HG03354 (cell line): ENCODE measurements at regions not wholly inside any gene's neighbourhood (a gene's known extent, or its start where the extent isn't known, plus 50 kb on each side); places are given as distances from the start of the nearest gene placed in this dataset.

ENCODE experiments used
- ATAC-seq: cut with Tn5 transposase; IDR thresholded peaks from one replicate; pipeline ENCODE4 v1.9.1; 2021; ENCODE audit warnings: mild to moderate bottlenecking; ENCODE audit not compliant: unreplicated experiment, poor library complexity, severe bottlenecking

- no peak for ATAC-seq
These were observed 527.2 kb downstream of the GALC start for GRCh38 chr14:87465770-87466169.

DNA sequence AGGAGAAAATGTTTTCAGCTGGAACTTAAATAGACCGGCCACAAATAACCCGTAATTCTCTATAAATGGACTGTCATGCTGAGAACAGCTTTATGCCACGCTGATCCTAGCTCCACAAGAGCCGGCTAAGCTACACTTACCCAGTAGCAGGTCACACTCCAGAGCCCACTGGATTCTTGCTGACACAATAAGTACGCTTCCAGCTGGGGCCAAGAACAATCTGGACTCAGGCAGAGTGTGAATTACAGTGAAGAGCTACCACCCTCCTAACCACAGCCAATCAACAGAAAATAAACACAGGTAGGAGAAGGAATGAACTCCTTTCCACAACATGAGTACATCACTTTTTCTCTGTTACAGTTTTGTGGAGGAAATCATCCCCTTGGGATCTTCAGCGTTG lies 531.3 kb downstream of the GALC start:
- no peak for ATAC-seq

DNA sequence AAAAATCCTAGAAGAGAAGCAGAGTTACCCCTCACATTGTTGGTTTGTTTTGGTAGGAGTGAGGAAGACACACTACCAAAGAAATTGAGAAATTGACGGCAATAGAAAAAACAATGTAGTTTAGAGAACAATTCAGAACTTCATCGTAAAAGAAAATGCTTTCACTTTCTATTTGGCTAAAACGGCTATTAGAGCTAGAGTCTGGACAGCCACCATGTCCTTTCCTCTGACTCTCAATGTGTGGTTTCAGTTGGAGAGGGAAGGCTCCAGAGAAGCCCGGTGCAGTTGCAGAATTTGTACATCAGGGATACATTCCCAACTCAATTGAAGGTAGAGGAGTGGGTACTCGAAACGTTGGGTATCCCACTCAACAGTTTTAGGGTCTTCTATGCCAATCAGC lies 535.3 kb downstream of the GALC start:
- ATAC-seq = peak; percentile 74

DNA sequence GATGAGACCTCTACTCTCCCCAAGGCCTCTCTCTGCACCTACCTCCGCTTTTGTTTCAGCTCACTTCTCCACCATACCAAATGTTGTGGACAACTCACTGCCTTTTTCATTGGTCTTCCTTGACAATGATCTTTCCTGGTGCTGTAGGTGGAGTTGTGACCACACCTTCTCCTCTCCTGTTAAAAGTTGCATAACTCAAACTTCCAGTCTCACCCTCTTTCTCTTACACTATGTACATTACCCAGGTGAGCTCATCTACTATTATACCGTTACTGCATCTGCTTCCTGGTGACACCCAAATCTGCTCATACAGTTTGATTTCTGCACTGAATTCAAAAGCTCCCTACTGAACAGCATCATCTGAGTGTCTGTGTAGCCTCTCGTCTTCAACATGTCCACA lies 542.8 kb downstream of the GALC start:
- no peak for ATAC-seq

GRCh38 chr14:87449016-87449415 lies 544.0 kb downstream of the GALC start:
- ATAC-seq = no peak

DNA sequence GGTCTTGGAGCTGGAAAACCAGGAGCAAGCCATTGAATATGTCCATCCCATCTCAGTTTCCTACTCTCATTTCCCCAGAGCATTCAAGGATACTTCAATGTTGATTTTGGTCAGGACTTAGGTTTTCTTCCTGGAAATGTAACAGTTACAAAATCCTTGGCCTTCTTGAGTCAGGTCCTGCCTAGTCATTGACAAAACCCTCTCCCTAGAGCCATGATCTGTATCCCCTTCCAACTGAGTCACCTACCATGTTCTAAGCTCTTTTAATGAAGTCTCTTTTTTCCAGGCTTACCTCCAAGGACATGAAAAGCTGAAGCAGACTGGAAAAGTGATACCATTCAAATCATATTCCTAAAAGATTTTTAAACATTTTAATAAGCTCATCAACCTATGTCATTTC lies 549.2 kb downstream of the GALC start:
- no peak for ATAC-seq

DNA sequence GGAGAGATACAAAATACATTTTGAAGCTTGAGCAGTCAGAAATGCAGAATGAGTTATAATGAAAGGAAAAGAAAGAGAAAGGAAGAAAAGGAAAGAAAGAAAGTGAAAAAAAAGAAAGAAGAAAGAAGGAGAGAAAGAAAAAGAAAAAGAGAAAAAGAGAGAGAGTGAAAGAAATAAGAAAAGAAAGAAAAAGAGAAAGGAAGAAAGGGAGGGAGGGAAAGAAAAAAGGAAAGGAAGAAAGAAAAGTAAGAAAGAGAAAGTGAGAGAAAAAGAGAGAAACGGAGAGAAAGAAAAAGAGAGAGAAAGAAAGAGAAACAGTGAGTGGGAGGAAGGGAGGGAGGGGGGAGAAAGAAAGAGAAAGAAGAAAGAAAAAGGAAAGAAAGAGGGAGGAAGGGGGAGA lies 549.9 kb downstream of the GALC start:
- no peak for ATAC-seq

GRCh38 chr14:87437158-87437557 lies 555.8 kb downstream of the GALC start:
- ATAC-seq = no peak

- ATAC-seq = no peak
These were observed 558.3 kb downstream of the GALC start for GRCh38 chr14:87434680-87435079.

DNA sequence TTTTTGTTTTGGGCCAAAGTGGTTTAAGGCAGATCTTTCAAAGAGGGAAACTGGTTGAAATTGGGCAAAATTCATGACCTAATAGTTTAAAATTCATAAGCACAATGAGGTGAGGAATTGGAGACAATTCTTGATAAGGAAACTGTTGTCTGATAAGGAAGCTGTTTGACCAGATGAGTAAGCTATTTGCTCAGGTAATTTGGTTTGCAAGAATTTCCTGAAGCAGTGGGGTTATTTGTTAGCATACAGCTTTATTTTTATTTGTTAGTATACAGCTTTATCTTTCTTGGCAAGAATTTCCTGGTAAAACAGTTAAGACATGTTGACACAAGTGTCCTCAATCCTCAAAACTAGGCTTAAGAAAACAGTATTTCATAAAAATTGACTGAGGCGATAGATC lies 559.0 kb downstream of the GALC start:
- no peak for ATAC-seq

GRCh38 chr14:87432698-87433097 lies 560.3 kb downstream of the GALC start:
- ATAC-seq = no peak

GRCh38 chr14:87430810-87431209 lies 562.2 kb downstream of the GALC start:
- no peak for ATAC-seq

- ATAC-seq = no peak
These were observed 562.8 kb downstream of the GALC start for GRCh38 chr14:87430214-87430613.

DNA sequence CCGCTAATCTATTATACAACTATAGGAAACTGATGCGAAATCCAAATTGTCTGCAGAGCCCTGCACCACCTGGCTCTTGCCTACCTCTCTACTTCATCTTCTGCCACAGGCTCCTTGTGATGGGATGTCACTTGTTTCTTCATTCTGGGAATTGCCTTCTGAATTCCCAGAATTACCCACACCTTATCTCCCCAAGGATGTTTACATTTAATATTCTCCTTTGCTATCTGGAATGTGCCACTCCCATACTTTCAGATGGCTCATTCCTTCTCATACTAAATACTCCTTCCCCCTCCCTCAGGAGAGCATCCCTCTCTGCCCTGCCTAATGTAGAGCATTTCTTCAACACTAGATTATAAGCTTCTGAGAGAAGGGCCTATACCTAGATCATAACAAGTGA lies 573.1 kb downstream of the GALC start:
- no peak for ATAC-seq

DNA sequence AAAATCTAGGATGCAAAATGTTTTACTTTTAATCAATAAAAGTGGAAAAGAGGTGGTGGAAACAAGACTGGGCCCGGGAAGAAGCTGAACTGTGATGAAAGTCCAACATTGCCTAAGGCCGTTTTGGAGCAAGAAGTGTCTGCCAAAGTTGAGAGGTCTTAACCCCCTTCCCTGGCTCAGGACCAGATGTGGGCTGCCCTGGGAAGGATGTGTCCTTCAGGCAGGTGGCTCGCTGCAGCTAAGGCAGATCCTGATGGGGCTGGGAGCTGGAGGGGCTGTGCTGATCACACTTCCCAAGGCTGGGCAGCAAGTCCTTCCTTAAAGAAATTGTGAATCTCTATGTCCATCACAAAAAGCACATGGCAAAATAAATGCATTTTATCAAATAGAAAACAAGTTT lies 581.6 kb downstream of the GALC start:
- ATAC-seq = no peak

GRCh38 chr14:87409393-87409792 lies 583.6 kb downstream of the GALC start:
- no peak for ATAC-seq

DNA sequence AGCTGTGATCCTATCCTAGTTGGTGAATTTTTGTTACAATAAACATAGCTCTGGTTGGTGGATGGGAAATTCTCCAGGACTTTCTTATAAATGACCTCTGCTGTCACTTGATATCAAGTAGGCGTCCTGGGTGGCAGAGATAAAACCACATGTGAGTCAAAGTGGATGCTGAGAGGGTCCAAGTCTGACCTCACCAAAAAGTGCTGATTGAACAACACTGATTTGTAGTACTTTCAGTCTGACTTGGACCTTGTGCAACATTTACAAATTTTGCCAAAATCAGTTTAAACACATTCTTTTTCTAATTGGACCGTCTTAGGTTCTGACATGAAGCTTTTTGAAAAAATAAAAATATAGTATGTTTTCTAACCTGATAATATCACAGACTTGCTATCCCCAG lies 585.6 kb downstream of the GALC start:
- no peak for ATAC-seq

GRCh38 chr14:87405563-87405962 lies 587.4 kb downstream of the GALC start:
- no peak for ATAC-seq

DNA sequence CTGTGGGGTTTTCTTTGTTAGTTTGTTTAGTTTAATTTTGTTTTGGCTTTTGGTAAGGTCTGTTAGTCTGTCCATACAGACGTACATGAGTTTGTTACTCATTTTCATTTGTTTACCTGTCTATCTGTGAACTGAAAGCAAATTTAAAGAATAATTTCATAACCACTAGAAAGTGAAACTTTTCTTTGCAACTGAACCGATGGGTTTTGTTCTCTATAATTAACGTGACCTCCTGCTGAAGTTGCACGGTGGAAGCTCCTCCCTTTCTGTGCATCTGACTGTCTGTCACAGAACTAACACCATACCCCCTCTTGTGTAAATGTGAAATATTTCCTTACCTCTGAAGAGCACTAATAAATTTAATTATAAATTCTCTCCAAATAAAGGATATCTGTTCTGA lies 595.5 kb downstream of the GALC start:
- peak; percentile 78 for ATAC-seq

DNA sequence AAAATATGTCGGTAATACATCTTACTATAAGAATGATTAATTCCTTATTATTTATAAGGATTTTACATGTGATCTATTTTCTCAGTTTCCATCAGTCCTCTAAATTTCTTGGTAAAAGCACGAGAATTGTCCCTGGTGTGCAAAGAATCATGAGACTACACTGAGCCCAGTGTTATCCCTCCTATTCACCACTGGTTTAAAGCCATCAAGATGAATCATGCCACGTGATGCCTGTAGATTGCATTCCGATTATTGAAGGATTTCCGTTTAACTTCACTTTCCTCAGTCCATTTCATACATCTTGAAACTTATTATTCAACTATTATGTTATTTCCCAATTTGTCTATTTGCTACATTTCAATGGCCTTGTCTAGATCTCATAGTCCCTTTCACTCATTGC lies 601.9 kb downstream of the GALC start:
- ATAC-seq = no peak

DNA sequence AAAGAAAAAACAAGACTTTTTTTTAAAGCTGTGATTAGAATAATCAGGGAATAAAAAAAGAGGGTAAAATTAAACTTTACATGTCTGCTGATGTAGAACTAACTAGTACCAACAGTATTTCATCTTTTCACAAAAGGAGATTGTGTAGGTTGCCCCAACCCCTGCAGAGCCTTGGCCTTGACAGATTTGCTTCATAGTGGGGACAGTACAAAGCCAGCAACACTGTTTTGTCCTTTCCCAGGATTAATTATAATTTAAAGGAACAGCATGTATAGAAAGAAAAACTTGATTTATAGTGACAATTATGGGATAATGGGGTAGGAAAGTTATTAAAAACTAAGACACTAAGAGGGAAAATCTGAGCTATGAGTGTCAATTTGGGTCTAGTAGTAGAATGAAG lies 604.0 kb downstream of the GALC start:
- ATAC-seq = no peak

- no peak for ATAC-seq
These were observed 605.2 kb downstream of the GALC start for GRCh38 chr14:87387806-87388205.

- no peak for ATAC-seq
These were observed 606.5 kb downstream of the GALC start for GRCh38 chr14:87386524-87386923.
